ENCODE measurements at regions not wholly inside any gene's neighbourhood (a gene's known extent, or its start where the extent isn't known, plus 50 kb on each side); places are given as distances from the start of the nearest gene placed in this dataset.
A peak's percentile ranks its signal among the peaks of the same experiment; 100 is the strongest.

- no peak for DNase-seq
These were observed 54.5 kb downstream of the CLDN34 start for GRCh38 chrX:10021461-10022272.

- DNase-seq = no peak
These were observed 55.0 kb downstream of the CLDN34 start for GRCh38 chrX:10022273-10022541.

- no peak for DNase-seq
These were observed 55.6 kb downstream of the CLDN34 start for GRCh38 chrX:10022580-10023245.

- DNase-seq = no peak
These were observed 56.7 kb downstream of the CLDN34 start for GRCh38 chrX:10023821-10024220.

- no peak for DNase-seq
These were observed 58.8 kb downstream of the CLDN34 start for GRCh38 chrX:10025742-10026493.

- peak; percentile 15 for DNase-seq
These were observed 61.3 kb downstream of the CLDN34 start for GRCh38 chrX:10028283-10029104.

- no peak for DNase-seq
These were observed 63.4 kb downstream of the CLDN34 start for GRCh38 chrX:10030570-10030969.

GRCh38 chrX:10031746-10032145 lies 64.6 kb downstream of the CLDN34 start:
- DNase-seq = no peak

GRCh38 chrX:10032147-10032546 lies 65.0 kb downstream of the CLDN34 start:
- DNase-seq = no peak

GRCh38 chrX:10033375-10034007 lies 66.3 kb downstream of the CLDN34 start:
- DNase-seq = no peak

- no peak for DNase-seq
These were observed 67.6 kb downstream of the CLDN34 start for GRCh38 chrX:10034740-10035260.

GRCh38 chrX:10038585-10038984 lies 71.4 kb downstream of the CLDN34 start:
- DNase-seq = no peak

- DNase-seq = no peak
These were observed 72.9 kb downstream of the CLDN34 start for GRCh38 chrX:10039821-10040793.

- DNase-seq = no peak
These were observed 73.8 kb downstream of the CLDN34 start for GRCh38 chrX:10040961-10041360.

GRCh38 chrX:10041383-10041782 lies 74.2 kb downstream of the CLDN34 start:
- DNase-seq = no peak

GRCh38 chrX:10042055-10042454 lies 74.9 kb downstream of the CLDN34 start:
- DNase-seq = no peak

- no peak for DNase-seq
These were observed 76.2 kb downstream of the CLDN34 start for GRCh38 chrX:10043386-10043785.

- DNase-seq = no peak
These were observed 76.9 kb downstream of the CLDN34 start for GRCh38 chrX:10044021-10044420.

- DNase-seq = no peak
These were observed 78.3 kb downstream of the CLDN34 start for GRCh38 chrX:10045327-10046000.

- no peak for DNase-seq
These were observed 80.0 kb downstream of the CLDN34 start for GRCh38 chrX:10047133-10047532.

- no peak for DNase-seq
These were observed 80.5 kb downstream of the CLDN34 start for GRCh38 chrX:10047631-10048030.

Data from NCI-H1105 treated with DMSO at 0.1 percent for 48 hours (cell line).